ENCODE measurements at regions not wholly inside any gene's neighbourhood (a gene's known extent, or its start where the extent isn't known, plus 50 kb on each side); places are given as distances from the start of the nearest gene placed in this dataset.
"Not testable (repeated sequence)": the region's sequence is repeated elsewhere in the genome, so short reads cannot be mapped to it uniquely, and the experiment has no call there.

GRCh38 chr5:125979636-125980035 is 443.6 kb upstream of the GRAMD2B start:
- H3K36me3 ChIP-seq = no peaks in the 10 kb centered on the region
- DNase-seq = no peak
- no peak for TF ChIP-seq CTCF (IDR thresholded peaks at IDR 0.05; ENCODE audit: low read depth, low read length)
- peaks cover 3% of the 10 kb centered on the region; the same call in 1 of the 2 replicates for H3K4me1 ChIP-seq
- H3K27me3 ChIP-seq = no peaks in the 10 kb centered on the region
- 0 out of 2 replicates have a peak, but pooled peaks cover 4% of the 10 kb centered on the region for H3K9me3 ChIP-seq
- H3K4me3 ChIP-seq (ENCODE audit: low read depth, low read length) = no peak overlapping the region

GRCh38 chr5:125981016-125981415 is 442.2 kb upstream of the GRAMD2B start:
- Histone ChIP-seq H3K36me3 (no peaks in the 10 kb centered on the region), H3K27me3 (no peaks in the 10 kb centered on the region), H3K4me1 (peaks cover 3% of the 10 kb centered on the region; the same call in 1 of the 2 replicates), H3K9me3 (0 out of 2 replicates have a peak, but pooled peaks cover 5% of the 10 kb centered on the region), H3K4me3 (ENCODE audit: low read depth, low read length) (no peak overlapping the region)
- DNase-seq = no peak
- no peak for TF ChIP-seq CTCF (IDR thresholded peaks at IDR 0.05; ENCODE audit: low read depth, low read length)

GRCh38 chr5:125987677-125988255 is 435.4 kb upstream of the GRAMD2B start:
- H3K4me3 ChIP-seq (ENCODE audit: low read depth, low read length) = no peak overlapping the region
- TF ChIP-seq CTCF (IDR thresholded peaks at IDR 0.05; ENCODE audit: low read depth, low read length) = peak; percentile 17; the same call in 1 of the 2 replicates
- no peak for DNase-seq
- 0 out of 2 replicates have a peak, but pooled peaks cover 5% of the 10 kb centered on the region for H3K9me3 ChIP-seq
- H3K27me3 ChIP-seq = no peaks in the 10 kb centered on the region
- H3K36me3 ChIP-seq = no peaks in the 10 kb centered on the region
- no peaks in the 10 kb centered on the region for H3K4me1 ChIP-seq

GRCh38 chr5:125992050-125992449 is 431.2 kb upstream of the GRAMD2B start:
- DNase-seq = no peak
- Histone ChIP-seq H3K4me1 (no peaks in the 10 kb centered on the region), H3K27me3 (no peaks in the 10 kb centered on the region), H3K4me3 (ENCODE audit: low read depth, low read length) (no peak overlapping the region), H3K36me3 (no peaks in the 10 kb centered on the region), H3K9me3 (no peaks in the 10 kb centered on the region)
- no peak for TF ChIP-seq CTCF (IDR thresholded peaks at IDR 0.05; ENCODE audit: low read depth, low read length)

- peaks cover 35% of the 10 kb centered on the region for H3K4me1 ChIP-seq
- H3K36me3 ChIP-seq; H3K9me3 ChIP-seq; H3K4me3 ChIP-seq (ENCODE audit: low read depth, low read length); DNase-seq; H3K27me3 ChIP-seq: not testable (repeated sequence)
Measured at GRCh38 chr5:125999271-126000030, 423.8 kb upstream of the GRAMD2B start.

GRCh38 chr5:126000507-126000906 is 422.7 kb upstream of the GRAMD2B start:
- H3K36me3 ChIP-seq = no peaks in the 10 kb centered on the region
- no peak for DNase-seq
- no peak overlapping the region for H3K4me3 ChIP-seq (ENCODE audit: low read depth, low read length)

More at GRCh38 chr5:126000507-126000906, 422.7 kb upstream of the GRAMD2B start:
- no peak for TF ChIP-seq CTCF (IDR thresholded peaks at IDR 0.05; ENCODE audit: low read depth, low read length)
- no peaks in the 10 kb centered on the region for H3K27me3 ChIP-seq
- no peaks in the 10 kb centered on the region for H3K9me3 ChIP-seq
- H3K4me1 ChIP-seq = peaks cover 40% of the 10 kb centered on the region
